ENCODE measurements at regions not wholly inside any gene's neighbourhood (a gene's known extent, or its start where the extent isn't known, plus 50 kb on each side); places are given as distances from the start of the nearest gene placed in this dataset.

DNA sequence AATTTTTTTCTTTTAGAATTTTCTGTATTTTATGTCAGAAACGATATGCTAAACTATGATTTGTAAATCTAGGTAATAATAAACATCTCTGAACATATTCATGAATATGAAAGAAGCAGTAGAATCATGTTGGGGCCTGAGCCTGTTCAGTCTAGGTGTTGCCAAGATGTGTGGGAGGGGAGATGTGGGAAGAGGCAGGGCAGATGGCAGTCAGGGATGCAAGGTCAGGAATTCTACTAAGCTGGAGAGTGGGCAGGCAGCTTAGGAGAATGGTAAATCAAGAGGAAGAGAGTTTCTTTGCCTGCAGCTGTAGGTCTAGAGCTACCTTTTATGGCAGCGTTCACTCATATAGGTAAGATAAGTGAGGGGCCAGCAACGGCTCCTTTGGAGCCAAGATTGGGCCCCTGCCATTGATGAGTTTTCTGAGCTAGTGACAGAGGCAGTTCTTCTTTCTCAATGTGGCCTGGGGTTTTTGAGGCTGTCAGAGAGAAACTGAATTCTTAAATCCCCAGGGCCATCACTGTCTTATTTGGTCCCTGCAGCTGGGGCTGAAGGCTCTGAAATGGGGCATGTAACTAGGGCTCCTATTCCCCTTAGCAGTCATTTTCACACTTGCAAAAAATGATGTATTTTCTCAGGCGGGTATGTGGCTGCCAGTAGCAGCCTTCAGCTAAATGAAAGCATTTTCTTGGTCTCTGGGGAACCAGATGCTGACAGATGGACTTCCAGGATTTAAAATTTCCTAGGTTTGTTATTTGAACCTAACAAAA, 232.8 kb downstream of the PIK3C3 start:
- no peak for DNase-seq

DNA sequence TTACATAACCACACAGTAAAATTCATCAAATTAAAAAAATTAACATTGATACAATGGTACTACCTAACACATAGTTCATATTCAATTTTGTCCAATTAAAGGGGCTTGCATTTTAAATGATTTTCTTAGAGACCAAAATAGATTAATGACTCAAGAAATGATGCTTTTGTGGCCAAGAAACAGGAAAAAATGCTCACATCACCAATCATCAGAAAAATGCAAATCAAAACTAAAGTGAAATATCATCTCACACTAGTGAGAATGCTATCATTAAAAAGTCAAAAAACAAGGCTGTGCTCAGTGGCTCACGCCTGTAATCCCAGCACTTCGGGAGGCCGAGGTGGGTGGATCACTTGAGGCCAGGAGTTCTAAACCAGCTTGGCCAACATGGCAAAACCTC, 235.6 kb downstream of the PIK3C3 start:
- DNase-seq = no peak

DNA sequence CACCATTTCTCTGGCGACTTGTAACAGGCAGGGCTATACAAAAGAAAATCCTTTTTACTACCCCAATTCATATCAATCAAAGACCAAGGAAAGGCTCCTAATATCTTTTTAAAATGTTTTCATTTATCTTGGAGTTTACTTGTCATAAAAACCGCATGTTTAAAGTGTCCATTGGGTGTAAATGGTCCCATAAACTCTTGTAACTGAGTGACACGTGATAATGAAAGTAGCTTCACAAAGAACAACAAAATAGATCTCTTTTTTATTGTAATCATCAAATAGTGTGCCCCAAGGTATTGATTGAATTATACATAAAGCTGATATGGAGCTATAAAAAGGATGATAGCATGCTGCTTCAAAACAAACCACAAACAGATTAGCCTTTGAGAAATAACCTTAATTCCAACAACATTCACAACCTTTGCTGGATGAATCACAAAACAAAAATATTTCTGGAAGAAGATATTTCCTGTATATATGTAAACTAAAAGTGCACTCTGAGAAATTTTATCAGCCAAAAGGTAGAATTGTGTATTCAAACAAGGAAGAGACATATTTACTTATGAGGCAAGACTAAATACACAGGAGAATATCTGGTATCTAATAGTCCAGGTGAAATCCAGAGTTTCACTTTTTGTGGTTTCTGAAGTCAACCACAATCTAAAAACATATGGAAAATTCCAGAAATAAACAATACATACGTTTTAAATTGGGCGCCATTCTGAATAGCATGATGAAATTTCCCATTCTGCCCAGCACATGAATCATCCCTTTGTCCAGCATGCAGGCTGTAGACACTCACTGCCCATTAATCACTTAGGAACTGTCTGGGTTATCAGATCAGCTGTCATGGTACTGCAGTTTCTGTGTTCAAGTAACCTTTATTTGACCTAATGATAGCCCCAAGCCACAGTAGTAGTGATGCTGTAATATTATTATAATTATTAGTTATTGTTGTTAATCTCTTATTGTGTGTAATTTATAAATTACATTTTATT, 237.5 kb downstream of the PIK3C3 start:
- DNase-seq = no peak

DNA sequence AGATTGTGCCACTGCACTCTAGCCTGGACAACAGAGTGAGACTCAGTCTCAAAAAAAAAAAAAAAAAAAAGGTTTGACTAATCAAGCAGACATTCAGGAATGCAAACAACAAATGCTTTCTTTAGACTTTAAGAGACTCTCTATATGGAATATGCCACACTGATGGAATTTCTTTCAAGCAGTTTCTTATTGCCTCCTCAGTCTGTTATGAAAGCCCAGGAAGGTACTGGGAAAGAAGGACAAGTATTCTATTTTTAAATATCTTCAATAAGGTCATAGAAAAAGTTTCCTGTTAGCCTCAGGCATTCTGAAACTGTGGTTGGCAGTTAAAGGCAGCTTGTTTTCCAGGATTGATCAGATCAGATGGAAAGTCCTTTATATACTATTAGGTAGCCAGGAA, 241.6 kb downstream of the PIK3C3 start:
- no peak for DNase-seq

- DNase-seq = no peak
These were observed 246.1 kb downstream of the PIK3C3 start for GRCh38 chr18:42201137-42201536.

DNA sequence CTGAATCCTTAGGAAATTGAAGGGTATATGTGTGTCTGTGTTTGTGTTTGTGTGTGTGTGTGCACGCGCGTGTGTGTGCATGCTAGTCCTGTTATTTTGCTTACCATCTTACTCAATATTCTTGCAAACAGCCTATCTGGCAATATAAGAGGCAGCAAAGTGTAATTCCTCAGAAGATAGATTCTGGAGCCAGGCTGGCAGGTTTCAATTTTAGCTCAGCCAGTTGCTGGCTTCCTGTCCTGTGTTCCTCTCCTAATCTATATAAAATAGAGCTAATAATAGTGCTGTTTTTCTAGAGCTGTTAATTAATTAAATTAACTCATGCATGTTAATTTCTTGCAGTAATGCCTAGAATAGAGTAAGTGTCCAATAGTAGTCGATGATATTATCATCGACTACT, 256.2 kb downstream of the PIK3C3 start:
- no peak for DNase-seq

DNA sequence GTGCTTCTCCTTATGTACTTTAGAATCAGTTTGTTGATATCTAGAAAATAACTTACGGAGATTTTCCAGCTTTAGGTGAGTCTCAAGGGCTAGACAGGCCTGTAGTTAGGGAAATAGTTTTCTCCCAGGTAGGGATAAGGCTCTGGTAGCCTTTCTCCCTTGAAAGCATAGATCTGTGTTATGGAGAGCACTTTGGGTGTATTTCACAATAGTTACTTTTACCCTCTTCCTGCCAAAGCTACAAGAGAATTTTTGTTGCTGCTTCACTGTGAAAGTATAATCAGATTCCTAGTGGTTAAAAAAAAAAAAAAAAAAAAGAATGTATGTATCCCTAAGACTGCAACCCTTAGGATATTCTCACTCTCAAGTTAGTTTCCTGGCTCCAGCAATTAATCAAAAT, 267.5 kb downstream of the PIK3C3 start:
- DNase-seq = no peak

GRCh38 chr18:42228581-42228980, 273.5 kb downstream of the PIK3C3 start:
- no peak for DNase-seq

- DNase-seq = no peak
These were observed 274.5 kb downstream of the PIK3C3 start for GRCh38 chr18:42229211-42230210.

DNA sequence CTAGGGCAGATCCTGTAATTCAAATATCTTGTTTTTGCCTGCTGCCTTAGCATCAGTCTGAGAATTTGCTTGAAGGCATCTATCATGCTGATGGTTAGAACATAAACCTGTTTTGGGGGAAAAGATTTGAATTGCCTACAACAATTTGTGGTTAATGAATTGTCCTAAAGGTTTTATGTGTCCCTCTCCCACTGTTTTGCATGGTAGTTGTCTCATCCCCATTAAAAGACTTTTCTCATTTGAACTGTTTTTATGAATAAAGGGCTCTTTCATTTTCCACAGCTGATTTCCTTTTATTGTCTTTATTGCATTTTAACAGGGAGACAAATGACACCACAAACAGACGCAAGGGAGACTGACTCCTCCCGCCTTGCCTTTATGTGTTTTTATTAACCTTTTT, 275.6 kb downstream of the PIK3C3 start:
- DNase-seq = no peak

- DNase-seq = no peak
These were observed 276.2 kb downstream of the PIK3C3 start for GRCh38 chr18:42231284-42231683.

GRCh38 chr18:42231796-42232195, 276.8 kb downstream of the PIK3C3 start:
- DNase-seq = no peak

GRCh38 chr18:42233908-42234307, 278.9 kb downstream of the PIK3C3 start:
- DNase-seq = no peak

DNA sequence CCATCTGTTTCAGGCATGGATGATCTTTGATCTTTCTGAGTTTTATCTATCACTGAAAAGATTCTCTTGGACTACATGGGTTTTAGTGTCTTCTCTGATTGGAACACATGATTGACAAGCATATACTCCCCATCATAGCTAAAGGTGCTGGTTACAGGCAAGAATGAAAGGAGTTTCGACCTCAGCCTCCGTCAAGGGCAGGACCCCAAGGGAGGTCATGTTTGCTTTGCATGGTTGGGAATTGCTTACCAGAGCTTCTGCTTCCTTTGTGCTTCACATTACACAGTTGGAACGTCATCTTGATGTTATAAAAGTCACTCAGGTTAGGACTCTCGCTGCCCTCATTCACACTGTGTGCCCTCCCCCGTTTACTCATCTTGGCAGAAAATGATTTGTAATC, 287.7 kb downstream of the PIK3C3 start:
- no peak for DNase-seq

GRCh38 chr18:42245137-42245536, 290.1 kb downstream of the PIK3C3 start:
- no peak for DNase-seq

DNA sequence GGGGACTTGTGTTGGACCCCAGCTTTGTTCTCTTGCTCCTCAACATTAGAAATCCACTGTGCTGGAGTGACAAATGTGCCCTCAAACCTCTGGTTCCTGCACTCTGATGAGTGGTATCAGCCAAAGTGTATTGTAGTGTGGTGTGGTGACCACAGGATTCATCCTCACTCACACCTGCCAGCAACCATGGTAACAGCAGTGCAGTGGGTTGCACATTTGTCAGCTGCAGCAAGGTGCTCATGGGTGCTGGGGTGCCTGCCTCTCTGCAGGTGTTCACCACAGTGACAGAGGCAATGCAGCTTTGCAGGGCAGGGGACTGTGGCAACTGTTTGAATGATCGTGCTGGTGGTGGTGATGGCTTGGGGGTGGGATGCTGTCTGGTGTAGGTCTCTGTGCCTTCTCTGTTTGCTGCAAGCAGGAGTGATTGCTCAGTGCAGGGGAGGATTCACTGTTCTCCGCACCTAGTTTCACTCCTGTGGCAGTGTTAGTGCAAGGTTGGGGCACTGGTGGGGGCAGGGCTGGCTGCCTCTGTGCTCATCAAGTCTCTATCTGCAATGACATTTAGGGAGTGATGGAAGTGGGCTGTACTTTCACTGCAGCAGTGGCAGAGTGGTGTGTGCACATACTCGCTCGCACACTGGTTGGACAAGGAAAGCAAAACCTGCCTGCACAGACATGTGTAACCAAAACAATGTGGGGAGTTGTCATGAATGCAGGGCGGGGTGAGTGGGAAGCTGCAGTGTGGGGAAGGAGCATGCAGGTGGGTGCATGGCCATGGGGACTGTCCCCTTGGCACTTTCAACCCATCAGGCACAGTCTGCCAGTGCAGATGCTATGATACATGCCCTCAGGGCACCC, 301.1 kb downstream of the PIK3C3 start:
- DNase-seq = no peak

DNA sequence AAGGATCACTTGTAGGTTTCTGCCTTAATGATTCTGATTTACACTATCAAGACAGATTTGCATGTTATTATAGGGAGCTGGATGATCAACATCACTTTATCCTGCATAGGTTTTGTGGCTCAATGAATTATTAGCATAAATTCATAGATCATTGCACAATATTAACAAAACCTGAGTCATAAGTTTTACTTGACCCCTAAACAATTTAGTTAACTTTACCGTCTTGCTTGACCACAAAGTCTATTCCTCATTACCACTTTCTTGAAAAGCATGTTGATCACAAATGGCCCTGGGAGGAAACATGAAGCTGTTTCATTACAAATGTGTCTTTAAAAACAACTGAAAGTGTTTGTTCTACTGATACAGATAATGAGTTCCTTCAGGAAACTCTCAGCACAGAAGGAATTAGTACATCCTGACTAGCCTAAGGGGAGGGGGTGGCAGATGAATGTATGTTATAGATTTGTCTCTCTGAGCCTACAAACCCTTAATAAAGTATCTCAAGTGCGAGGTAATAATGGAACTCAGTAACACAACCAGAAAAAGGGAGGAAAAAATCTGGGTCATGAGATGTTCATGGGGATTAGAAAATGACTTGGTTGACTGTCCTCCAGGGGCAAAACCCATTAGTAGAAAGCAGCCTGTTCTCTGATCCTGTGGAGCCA, 303.4 kb downstream of the PIK3C3 start:
- no peak for DNase-seq

GRCh38 chr18:42261731-42262130, 306.7 kb downstream of the PIK3C3 start:
- no peak for DNase-seq

DNA sequence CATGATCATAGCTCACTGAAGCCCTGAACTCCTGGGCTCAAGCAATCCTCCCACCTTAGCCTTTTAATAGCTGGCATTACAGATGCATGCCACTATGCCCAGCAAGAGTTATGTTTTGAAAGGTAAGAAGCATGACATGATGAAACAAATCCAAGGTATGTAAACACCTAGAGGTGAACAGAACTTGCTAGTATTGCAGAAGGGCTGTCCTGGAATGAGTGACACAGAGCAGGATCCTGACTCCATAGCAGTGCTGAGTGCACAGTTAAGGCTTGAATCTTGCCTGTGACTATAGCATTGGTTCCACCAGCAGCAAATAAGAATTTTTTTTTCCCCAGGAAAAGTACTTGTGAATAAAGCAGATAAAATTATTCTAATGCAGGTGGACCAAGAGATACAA, 309.5 kb downstream of the PIK3C3 start:
- DNase-seq = no peak

GRCh38 chr18:42268186-42268725, 313.2 kb downstream of the PIK3C3 start:
- no peak for DNase-seq

GRCh38 chr18:42268798-42269197, 313.8 kb downstream of the PIK3C3 start:
- no peak for DNase-seq
